IMR-90 (cell line): ENCODE measurements at regions not wholly inside any gene's neighbourhood (a gene's known extent, or its start where the extent isn't known, plus 50 kb on each side); places are given as distances from the start of the nearest gene placed in this dataset.

Source experiments
- ATAC-seq: fragments of 200-7000 bp; cut with Tn5 transposase; 2 replicates; pipeline ENCODE4 v1.9.1; 2020; ENCODE audit warnings: low read depth, mild to moderate bottlenecking, moderate library complexity
- BruUV-seq: library from RNA; stranded (reverse); fragments of 400-500 nt; replicated peaks from 2 replicates; lab custom pipeline; 2021; lab: Mats Ljungman, UMichigan
- CTCF ChIA-PET: fragments of 300-600 bp; formaldehyde crosslinking; extraction: SDS; loops from one replicate; lab custom pipeline; 2021; ENCODE audit warnings: antibody characterized with exemption; lab: Yijun Ruan, JAX
- POLR2A ChIA-PET: fragments of 300-600 bp; sonication (Branson Sonifier 250); formaldehyde crosslinking; loops from one replicate; lab custom pipeline; 2022; ENCODE audit warnings: antibody characterized with exemption; ENCODE audit not compliant: unreplicated experiment; lab: Charles Lee
- DNase-seq: peaks from one replicate; pipeline ENCODE4 v3.0.0; 2013
- H2AFZ ChIP-seq: replicated peaks from 2 replicates; pipeline ENCODE3; 2013; ENCODE audit warnings: low read length, mild to moderate bottlenecking; ENCODE audit not compliant: poor library complexity
- H2AK5ac ChIP-seq: 2 replicates; pipeline ENCODE4 v1.6.1; 2013; ENCODE audit warnings: low read depth, low read length, inconsistent platforms
- H2AK9ac ChIP-seq: replicated peaks from 2 replicates; pipeline ENCODE3; 2013; ENCODE audit warnings: mild to moderate bottlenecking, low read depth, low read length, moderate library complexity; ENCODE audit not compliant: poor library complexity
- H2BK120ac ChIP-seq: 2 replicates; pipeline ENCODE4 v1.6.1; 2013; ENCODE audit warnings: low read depth, low read length, inconsistent platforms
- H2BK15ac ChIP-seq: 3 replicates; pipeline ENCODE4 v1.6.1; 2013; ENCODE audit warnings: low read depth, low read length, inconsistent platforms
- H2BK20ac ChIP-seq: 2 replicates; pipeline ENCODE4 v1.6.1; 2013; ENCODE audit warnings: low read depth, mild to moderate bottlenecking, inconsistent platforms, low read length, moderate library complexity
- H2BK5ac ChIP-seq: 2 replicates; pipeline ENCODE4 v1.6.1; 2013; ENCODE audit warnings: mild to moderate bottlenecking, low read depth, low read length, inconsistent platforms; ENCODE audit not compliant: poor library complexity, severe bottlenecking
- H3K14ac ChIP-seq: replicated peaks from 2 replicates; pipeline ENCODE4 v1.6.1; 2013; ENCODE audit warnings: low read depth, low read length, inconsistent platforms
- H3K18ac ChIP-seq: 2 replicates; pipeline ENCODE4 v1.6.1; 2013; ENCODE audit warnings: low read depth, low read length, control low read depth
- H3K23ac ChIP-seq: 2 replicates; pipeline ENCODE4 v1.6.1; 2013; ENCODE audit warnings: low read depth, low read length, inconsistent platforms
- H3K27ac ChIP-seq: 2 replicates; pipeline ENCODE4 v1.5.1; 2013; ENCODE audit warnings: mild to moderate bottlenecking, control low read depth, low read length; ENCODE audit not compliant: insufficient read depth
- H3K27me3 ChIP-seq: 2 replicates; pipeline ENCODE4 v1.6.1; 2013; ENCODE audit warnings: low read length; ENCODE audit not compliant: control insufficient read depth, insufficient read depth
- H3K36me3 ChIP-seq: 2 replicates; pipeline ENCODE4 v1.6.1; 2013; ENCODE audit warnings: low read length, mixed read lengths; ENCODE audit not compliant: control insufficient read depth, insufficient read depth
- H3K4ac ChIP-seq: 2 replicates; pipeline ENCODE4 v1.6.1; 2013; ENCODE audit warnings: low read depth, low read length, inconsistent platforms
- H3K4me1 ChIP-seq: 2 replicates; pipeline ENCODE4 v1.6.1; 2013; ENCODE audit warnings: low read length, mixed read lengths; ENCODE audit not compliant: control insufficient read depth, insufficient read depth
- H3K4me2 ChIP-seq: 2 replicates; pipeline ENCODE4 v1.6.1; 2013; ENCODE audit warnings: low read depth, mild to moderate bottlenecking, control low read depth, low read length, moderate library complexity
- H3K4me3 ChIP-seq: 2 replicates; pipeline ENCODE4 v1.5.1; 2013; ENCODE audit warnings: low read depth, mild to moderate bottlenecking, control low read depth, low read length, moderate library complexity; ENCODE audit not compliant: insufficient read depth
- H3K56ac ChIP-seq: 2 replicates; pipeline ENCODE4 v1.6.1; 2013; ENCODE audit warnings: low read length, inconsistent platforms; ENCODE audit not compliant: insufficient read depth; ENCODE audit errors: extremely low read depth
- H3K79me1 ChIP-seq, 2 experiments: 2 replicates each; pipeline ENCODE4 v1.6.1; 2013; ENCODE audit warnings: low read length in 2 of 2, inconsistent platforms in 1 of 2, low read depth in 1 of 2
- H3K9ac ChIP-seq: 2 replicates; pipeline ENCODE4 v1.6.1; 2013; ENCODE audit warnings: low read depth, low read length, control low read depth
- H3K9me1 ChIP-seq: 2 replicates; pipeline ENCODE4 v1.6.1; 2013; ENCODE audit warnings: low read length, inconsistent platforms; ENCODE audit not compliant: insufficient read depth
- H3K9me3 ChIP-seq: 2 replicates; pipeline ENCODE4 v1.6.1; 2013; ENCODE audit warnings: low read length; ENCODE audit not compliant: control insufficient read depth, insufficient read depth
- H4K20me1 ChIP-seq: 2 replicates; pipeline ENCODE4 v1.6.1; 2013; ENCODE audit warnings: low read length, inconsistent platforms; ENCODE audit not compliant: insufficient read depth
- H4K5ac ChIP-seq: 2 replicates; pipeline ENCODE4 v1.6.1; 2013; ENCODE audit warnings: mild to moderate bottlenecking, low read depth, low read length, control low read depth
- H4K8ac ChIP-seq, 2 experiments: 2 replicates each; pipeline ENCODE4 v1.6.1; 2013; ENCODE audit warnings: low read depth in 2 of 2, low read length in 2 of 2, control low read depth in 1 of 2, inconsistent platforms in 1 of 2
- H4K91ac ChIP-seq: 2 replicates; pipeline ENCODE4 v1.6.1; 2013; ENCODE audit warnings: low read depth, low read length, inconsistent platforms; ENCODE audit not compliant: insufficient read depth
- BHLHE40 ChIP-seq: fragments of 150-350 bp; IDR thresholded peaks from 2 replicates; pipeline ENCODE4 v1.6.1; 2016; ENCODE audit warnings: mild to moderate bottlenecking, low read depth, low read length
- CHD1 ChIP-seq: IDR thresholded peaks from 2 replicates; pipeline ENCODE4 v1.6.1; 2012; ENCODE audit warnings: low read depth, low read length, improper control_type of control experiment
- MAFK ChIP-seq: IDR thresholded peaks from 2 replicates; pipeline ENCODE4 v1.6.1; 2012; ENCODE audit warnings: low read depth, low read length, improper control_type of control experiment
- MAZ ChIP-seq: IDR thresholded peaks from 2 replicates; pipeline ENCODE4 v1.6.1; 2012; ENCODE audit warnings: low read depth, mild to moderate bottlenecking, low read length, improper control_type of control experiment, moderate library complexity, borderline replicate concordance
- MXI1 ChIP-seq: IDR thresholded peaks from 2 replicates; pipeline ENCODE4 v1.6.1; 2012; ENCODE audit warnings: low read depth, mild to moderate bottlenecking, low read length, moderate library complexity, borderline replicate concordance
- NFE2L2 ChIP-seq: fragments of 150-350 bp; IDR thresholded peaks from 2 replicates; pipeline ENCODE4 v1.6.1; 2016; ENCODE audit warnings: low read depth, mild to moderate bottlenecking, low read length
- POLR2A ChIP-seq: IDR thresholded peaks from 2 replicates; pipeline ENCODE4 v1.6.1; 2012; ENCODE audit warnings: mild to moderate bottlenecking, low read depth, low read length
- RAD21 ChIP-seq: IDR thresholded peaks from 2 replicates; pipeline ENCODE4 v1.6.1; 2012; ENCODE audit warnings: low read length, improper control_type of control experiment
- RCOR1 ChIP-seq: IDR thresholded peaks from 2 replicates; pipeline ENCODE4 v1.6.1; 2012; ENCODE audit warnings: mild to moderate bottlenecking, low read length, improper control_type of control experiment; ENCODE audit not compliant: insufficient replicate concordance
- SMC3 ChIP-seq: fragments of 150-350 bp; IDR thresholded peaks from 2 replicates; pipeline ENCODE4 v1.6.1; 2016; ENCODE audit warnings: low read depth, mild to moderate bottlenecking, antibody characterized with exemption, low read length, moderate library complexity
- WGBS, 2 experiments: methylation state at CpG; one replicate each; pipeline versions ENCODE4 v1.1.5 to v1.1.7; 2013; ENCODE audit warnings: missing lambda C conversion rate in 2 of 2; ENCODE audit not compliant: insufficient read length in 1 of 2; ENCODE audit errors: extremely low coverage in 2 of 2; 5-methylcytosine and 5-hydroxymethylcytosine counted together
- dilution Hi-C: fragments of 300-500 bp; cut with HindIII; formaldehyde crosslinking; loops from one replicate; pipeline ENCODE4 v1.14.3; 2018; ENCODE audit warnings: low sequenced_read_pairs; ENCODE audit not compliant: unreplicated experiment
- in situ Hi-C: fragments of 300-500 bp; cut with MboI; formaldehyde crosslinking; loops from 3 replicates; pipeline ENCODE4 v1.14.3; 2019; ENCODE audit warnings: low sequenced_read_pairs, inconsistent platforms, mixed read lengths
- intact Hi-C: fragments of 100-400 bp; cut with micrococcal nuclease; formaldehyde crosslinking; loops from 2 replicates; pipeline ENCODE4 v1.10.0; 2022
- TF ChIP-seq, protein P1 (sequence below): conservative IDR thresholded peaks from 2 replicates; pipeline ENCODE4 v1.5.1; 2012; ENCODE audit warnings: mild to moderate bottlenecking, low read depth, low read length, improper control_type of control experiment
- TF ChIP-seq, protein P2 (sequence below): fragments of 150-350 bp; IDR thresholded peaks from 2 replicates; pipeline ENCODE4 v1.6.1; 2017; ENCODE audit warnings: mild to moderate bottlenecking, antibody characterized with exemption, low read length, low read depth
- TF ChIP-seq, protein P3 (sequence below): fragments of 150-350 bp; IDR thresholded peaks from 2 replicates; pipeline ENCODE4 v1.6.1; 2016; ENCODE audit warnings: low read depth, mild to moderate bottlenecking, low read length, moderate library complexity, borderline replicate concordance

- H4K20me1 ChIP-seq = no peaks in the 10 kb centered on the region
- POLR2A ChIA-PET = no interaction called here
- H3K27ac ChIP-seq = no peak overlapping the region
- H3K4me3 ChIP-seq = no peak overlapping the region
- H3K27me3 ChIP-seq = peaks cover 32% of the 10 kb centered on the region
- H2BK15ac ChIP-seq = no peak overlapping the region
- H3K18ac ChIP-seq = no peak overlapping the region
- no peak overlapping the region for H3K4ac ChIP-seq
- H3K14ac ChIP-seq = no peak overlapping the region
- dilution Hi-C loops = no loop called here
- H3K9me1 ChIP-seq = no peaks in the 10 kb centered on the region
- no peak overlapping the region for H2BK5ac ChIP-seq
- no peak overlapping the region for H3K9ac ChIP-seq
- H3K36me3 ChIP-seq = no peaks in the 10 kb centered on the region
- no peak overlapping the region for H2BK20ac ChIP-seq
- H2AK9ac ChIP-seq = no peak overlapping the region
- DNase-seq = no peak
- no peak overlapping the region for H4K8ac ChIP-seq
- WGBS, 2 experiments = 65% methylated on average over 3 of the region's 5 CpGs; no CpG with 5 or more reads in 1 of the 2 experiments
- H2BK120ac ChIP-seq = no peak overlapping the region
- no peak overlapping the region for H3K4me2 ChIP-seq
- no peak overlapping the region for H2AK5ac ChIP-seq
- ATAC-seq = no peak
- intact Hi-C loops = no loop called here
- H3K4me1 ChIP-seq = no peaks in the 10 kb centered on the region
- no TSS peak for BruUV-seq
- no peak overlapping the region for H2AFZ ChIP-seq
- no peaks in the 10 kb centered on the region for H3K79me1 ChIP-seq
- no peaks in the 10 kb centered on the region for H3K9me3 ChIP-seq
- in situ Hi-C loops = no loop called here
- no peak overlapping the region for H4K91ac ChIP-seq
- CTCF ChIA-PET = no interaction called here
- no peak overlapping the region for H3K23ac ChIP-seq
- no peak overlapping the region for H3K56ac ChIP-seq
- H4K5ac ChIP-seq = no peak overlapping the region
- TF ChIP-seq RCOR1 = no peak
- no peak for TF ChIP-seq CHD1
- TF ChIP-seq RAD21 = no peak
- TF ChIP-seq, protein P1, sequence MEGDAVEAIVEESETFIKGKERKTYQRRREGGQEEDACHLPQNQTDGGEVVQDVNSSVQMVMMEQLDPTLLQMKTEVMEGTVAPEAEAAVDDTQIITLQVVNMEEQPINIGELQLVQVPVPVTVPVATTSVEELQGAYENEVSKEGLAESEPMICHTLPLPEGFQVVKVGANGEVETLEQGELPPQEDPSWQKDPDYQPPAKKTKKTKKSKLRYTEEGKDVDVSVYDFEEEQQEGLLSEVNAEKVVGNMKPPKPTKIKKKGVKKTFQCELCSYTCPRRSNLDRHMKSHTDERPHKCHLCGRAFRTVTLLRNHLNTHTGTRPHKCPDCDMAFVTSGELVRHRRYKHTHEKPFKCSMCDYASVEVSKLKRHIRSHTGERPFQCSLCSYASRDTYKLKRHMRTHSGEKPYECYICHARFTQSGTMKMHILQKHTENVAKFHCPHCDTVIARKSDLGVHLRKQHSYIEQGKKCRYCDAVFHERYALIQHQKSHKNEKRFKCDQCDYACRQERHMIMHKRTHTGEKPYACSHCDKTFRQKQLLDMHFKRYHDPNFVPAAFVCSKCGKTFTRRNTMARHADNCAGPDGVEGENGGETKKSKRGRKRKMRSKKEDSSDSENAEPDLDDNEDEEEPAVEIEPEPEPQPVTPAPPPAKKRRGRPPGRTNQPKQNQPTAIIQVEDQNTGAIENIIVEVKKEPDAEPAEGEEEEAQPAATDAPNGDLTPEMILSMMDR = no peak
- TF ChIP-seq POLR2A = no peak
- TF ChIP-seq, protein P2, sequence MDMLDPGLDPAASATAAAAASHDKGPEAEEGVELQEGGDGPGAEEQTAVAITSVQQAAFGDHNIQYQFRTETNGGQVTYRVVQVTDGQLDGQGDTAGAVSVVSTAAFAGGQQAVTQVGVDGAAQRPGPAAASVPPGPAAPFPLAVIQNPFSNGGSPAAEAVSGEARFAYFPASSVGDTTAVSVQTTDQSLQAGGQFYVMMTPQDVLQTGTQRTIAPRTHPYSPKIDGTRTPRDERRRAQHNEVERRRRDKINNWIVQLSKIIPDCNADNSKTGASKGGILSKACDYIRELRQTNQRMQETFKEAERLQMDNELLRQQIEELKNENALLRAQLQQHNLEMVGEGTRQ = no peak
- no peak for TF ChIP-seq SMC3
- no peak for TF ChIP-seq BHLHE40
- TF ChIP-seq MAFK = no peak
- no peak for TF ChIP-seq MXI1
- no peak for TF ChIP-seq MAZ
- no peak for TF ChIP-seq NFE2L2
- TF ChIP-seq, protein P3, sequence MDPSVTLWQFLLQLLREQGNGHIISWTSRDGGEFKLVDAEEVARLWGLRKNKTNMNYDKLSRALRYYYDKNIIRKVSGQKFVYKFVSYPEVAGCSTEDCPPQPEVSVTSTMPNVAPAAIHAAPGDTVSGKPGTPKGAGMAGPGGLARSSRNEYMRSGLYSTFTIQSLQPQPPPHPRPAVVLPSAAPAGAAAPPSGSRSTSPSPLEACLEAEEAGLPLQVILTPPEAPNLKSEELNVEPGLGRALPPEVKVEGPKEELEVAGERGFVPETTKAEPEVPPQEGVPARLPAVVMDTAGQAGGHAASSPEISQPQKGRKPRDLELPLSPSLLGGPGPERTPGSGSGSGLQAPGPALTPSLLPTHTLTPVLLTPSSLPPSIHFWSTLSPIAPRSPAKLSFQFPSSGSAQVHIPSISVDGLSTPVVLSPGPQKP = no peak
These were observed 144.7 kb upstream of the RFLNA start for GRCh38 chr12:124150168-124150567.
